Gastroesophageal sphincter (tissue), 4 donors: ENCODE measurements at regions not wholly inside any gene's neighbourhood (a gene's known extent, or its start where the extent isn't known, plus 50 kb on each side); places are given as distances from the start of the nearest gene placed in this dataset.
A peak's percentile ranks its signal among the peaks of the same experiment; 100 is the strongest.

Experiments used
- ATAC-seq: fragments of 150-250 bp; one replicate; pipeline ENCODE4 v1.9.1; 2016; ENCODE audit warnings: mild to moderate bottlenecking, moderate library complexity
- H3K27ac ChIP-seq, 4 donors: fragments of 200-600 bp; sonication (generic) in 3 of 4; 1 replicate in 3 of 4; 2 replicates in 1 of 4; pipeline ENCODE4 v1.5.1; 2016 to 2019
- H3K27me3 ChIP-seq: fragments of 200-600 bp; sonication (generic); one replicate; pipeline ENCODE4 v1.5.1; 2019
- H3K36me3 ChIP-seq, 2 donors: fragments of 200-600 bp; sonication (generic); one replicate each; pipeline ENCODE4 v1.5.1; 2019; ENCODE audit warnings: control low read depth in 1 of 2
- H3K4me1 ChIP-seq, 3 donors: fragments of 200-600 bp; sonication (generic); 1 replicate in 2 of 3; 2 replicates in 1 of 3; pipeline ENCODE4 v1.5.1; 2016 to 2019; ENCODE audit warnings: control low read depth in 2 of 3
- H3K4me3 ChIP-seq, 2 donors: fragments of 200-600 bp; sonication (generic); one replicate each; pipeline ENCODE4 v1.5.1; 2019; ENCODE audit warnings: mild to moderate bottlenecking in 1 of 2, moderate library complexity in 1 of 2
- H3K9me3 ChIP-seq, 3 donors: fragments of 200-600 bp; sonication (generic); one replicate each; pipeline ENCODE4 v1.5.1; 2017 to 2019; ENCODE audit warnings: control low read depth in 2 of 3
- EP300 ChIP-seq: sonication (generic); formaldehyde crosslinking; IDR thresholded peaks from one replicate; pipeline ENCODE4 v1.6.1; 2017; ENCODE audit warnings: antibody characterized with exemption, mild to moderate bottlenecking
- POLR2A ChIP-seq, 2 donors: fragments of 450-650 bp; IDR thresholded peaks; one replicate each; pipeline ENCODE4 v1.6.1; 2017; ENCODE audit warnings: antibody characterized with exemption in 2 of 2, mild to moderate bottlenecking in 2 of 2, moderate library complexity in 1 of 2
- POLR2AphosphoS5 ChIP-seq: sonication (generic); formaldehyde crosslinking; IDR thresholded peaks from one replicate; pipeline ENCODE4 v1.6.1; 2017; ENCODE audit warnings: antibody characterized with exemption
- WGBS, 2 donors: methylation state at CpG; one replicate each; pipeline ENCODE4 v1.1.5; 2018; ENCODE audit warnings: low coverage in 1 of 2; 5-methylcytosine and 5-hydroxymethylcytosine counted together
- TF ChIP-seq, protein P1 (sequence below), 4 experiments: fragments of 200-600 bp in 2 of 4; fragments of 450-650 bp in 2 of 4; sonication (generic) in 1 of 4; IDR thresholded peaks; one replicate each; pipeline ENCODE4 v1.5.1; 2017 to 2019; ENCODE audit warnings: antibody characterized with exemption in 4 of 4, mild to moderate bottlenecking in 2 of 4, moderate library complexity in 2 of 4

DNA sequence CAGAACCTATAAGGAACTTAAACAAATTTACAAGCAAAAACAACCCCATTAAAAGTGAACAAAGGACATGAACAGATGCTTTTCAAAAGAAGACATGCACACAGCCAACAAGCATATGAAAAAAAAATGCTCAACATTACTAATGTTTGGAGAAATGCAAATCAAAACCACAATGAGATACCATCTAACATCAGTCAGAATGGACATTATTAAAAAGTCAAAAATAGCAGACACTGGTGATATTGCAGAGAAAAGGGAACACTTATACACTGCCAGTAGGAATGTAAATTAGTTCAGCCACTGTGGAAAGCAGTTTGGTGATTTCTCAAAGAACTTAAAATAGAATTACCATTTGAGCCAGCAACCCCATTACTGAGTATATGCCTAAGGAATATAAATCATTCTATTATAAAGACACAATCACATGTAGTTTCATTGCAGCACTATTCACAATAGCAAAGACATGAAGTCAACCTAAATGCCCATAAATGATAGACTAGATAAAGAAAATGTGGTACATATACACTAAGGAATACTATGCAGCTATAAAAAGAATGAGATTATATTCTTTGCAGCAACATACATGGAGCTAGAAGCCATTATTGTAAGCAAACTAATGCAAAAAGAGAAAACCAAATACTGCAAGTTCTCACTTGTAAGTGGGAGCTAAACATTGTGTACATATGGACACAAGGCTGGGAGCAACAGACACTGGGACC is 1509.4 kb downstream of the TECRL start:
- Histone ChIP-seq H3K36me3 (no peaks in the 10 kb centered on the region), H3K27me3 (no peaks in the 10 kb centered on the region), H3K9me3 (no peaks in the 10 kb centered on the region), H3K27ac (no peak overlapping the region), H3K4me3 (no peak overlapping the region), H3K4me1 (no peaks in the 10 kb centered on the region)
- no peak for ATAC-seq
- TF ChIP-seq POLR2A (IDR thresholded peaks at IDR 0.05) (no peak), EP300 (no peak), POLR2AphosphoS5 (no peak)
- TF ChIP-seq, protein P1, sequence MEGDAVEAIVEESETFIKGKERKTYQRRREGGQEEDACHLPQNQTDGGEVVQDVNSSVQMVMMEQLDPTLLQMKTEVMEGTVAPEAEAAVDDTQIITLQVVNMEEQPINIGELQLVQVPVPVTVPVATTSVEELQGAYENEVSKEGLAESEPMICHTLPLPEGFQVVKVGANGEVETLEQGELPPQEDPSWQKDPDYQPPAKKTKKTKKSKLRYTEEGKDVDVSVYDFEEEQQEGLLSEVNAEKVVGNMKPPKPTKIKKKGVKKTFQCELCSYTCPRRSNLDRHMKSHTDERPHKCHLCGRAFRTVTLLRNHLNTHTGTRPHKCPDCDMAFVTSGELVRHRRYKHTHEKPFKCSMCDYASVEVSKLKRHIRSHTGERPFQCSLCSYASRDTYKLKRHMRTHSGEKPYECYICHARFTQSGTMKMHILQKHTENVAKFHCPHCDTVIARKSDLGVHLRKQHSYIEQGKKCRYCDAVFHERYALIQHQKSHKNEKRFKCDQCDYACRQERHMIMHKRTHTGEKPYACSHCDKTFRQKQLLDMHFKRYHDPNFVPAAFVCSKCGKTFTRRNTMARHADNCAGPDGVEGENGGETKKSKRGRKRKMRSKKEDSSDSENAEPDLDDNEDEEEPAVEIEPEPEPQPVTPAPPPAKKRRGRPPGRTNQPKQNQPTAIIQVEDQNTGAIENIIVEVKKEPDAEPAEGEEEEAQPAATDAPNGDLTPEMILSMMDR (IDR thresholded peaks at IDR 0.05): no peak

GRCh38 chr4:62898115-62898514 is 1511.1 kb downstream of the TECRL start:
- Histone ChIP-seq H3K4me3 (no peak overlapping the region), H3K27ac (no peak overlapping the region), H3K27me3 (no peaks in the 10 kb centered on the region), H3K36me3 (no peaks in the 10 kb centered on the region), H3K4me1 (no peaks in the 10 kb centered on the region), H3K9me3 (no peaks in the 10 kb centered on the region)
- WGBS, 2 donors: 87% methylated on average over 3 of the region's 5 CpGs; no CpG with 5 or more reads in 1 of the 2 donors
- TF ChIP-seq, protein P1 (IDR thresholded peaks at IDR 0.05): no peak
- TF ChIP-seq POLR2AphosphoS5: no peak
- peak; percentile 22 for ATAC-seq

GRCh38 chr4:62896721-62897120 is 1512.5 kb downstream of the TECRL start:
- ATAC-seq: no peak
- Histone ChIP-seq H3K27me3 (no peaks in the 10 kb centered on the region), H3K27ac (no peak overlapping the region), H3K9me3 (no peaks in the 10 kb centered on the region), H3K4me3 (no peak overlapping the region), H3K36me3 (no peaks in the 10 kb centered on the region), H3K4me1 (no peaks in the 10 kb centered on the region)
- no CpG with 5 or more reads among the region's 3 CpGs for WGBS, 2 donors
- TF ChIP-seq, protein P1 (IDR thresholded peaks at IDR 0.05): no peak
- TF ChIP-seq POLR2AphosphoS5 (no peak), POLR2A (IDR thresholded peaks at IDR 0.05) (no peak), EP300 (no peak)

DNA sequence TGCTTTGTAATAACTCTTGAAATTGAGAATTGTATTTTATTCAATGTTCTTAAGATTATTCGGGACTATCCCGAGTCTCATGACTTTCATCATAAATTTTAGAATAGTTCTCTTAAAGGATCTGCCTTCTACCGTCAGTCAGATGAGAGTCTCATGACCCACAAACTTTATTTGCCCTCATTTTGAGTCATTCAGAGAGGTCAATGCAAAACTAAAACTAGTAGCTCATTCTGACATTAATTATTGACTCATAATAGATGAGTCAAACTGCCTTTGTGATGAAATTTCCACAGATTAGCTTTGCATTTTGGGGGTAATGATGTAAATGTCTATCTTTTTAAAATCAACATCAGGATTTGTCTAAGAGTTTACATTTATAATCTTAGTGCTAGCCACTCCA is 1527.3 kb downstream of the TECRL start:
- WGBS, 2 donors: 67 to 84% methylated on average over 3 of the region's 3 CpGs

GRCh38 chr4:62881210-62881609 is 1528.0 kb downstream of the TECRL start:
- TF ChIP-seq, protein P1 (IDR thresholded peaks at IDR 0.05): no peak
- TF ChIP-seq EP300: no peak
- no peak for TF ChIP-seq POLR2AphosphoS5
- no peak for TF ChIP-seq POLR2A (IDR thresholded peaks at IDR 0.05)
- H3K27me3 ChIP-seq: no peaks in the 10 kb centered on the region
- no peaks in the 10 kb centered on the region for H3K36me3 ChIP-seq
- no peaks in the 10 kb centered on the region for H3K4me1 ChIP-seq
- H3K4me3 ChIP-seq: no peak overlapping the region
- H3K9me3 ChIP-seq: no peaks in the 10 kb centered on the region
- ATAC-seq: no peak
- no peak overlapping the region for H3K27ac ChIP-seq
- WGBS, 2 donors: 100% methylated on average over 2 of the region's 2 CpGs

More for the DNA sequence above, 1527.3 kb downstream of the TECRL start:
- Histone ChIP-seq H3K4me1 (no peaks in the 10 kb centered on the region), H3K27me3 (no peaks in the 10 kb centered on the region), H3K36me3 (no peaks in the 10 kb centered on the region), H3K27ac (no peak overlapping the region), H3K4me3 (no peak overlapping the region), H3K9me3 (no peaks in the 10 kb centered on the region)
- TF ChIP-seq POLR2A (IDR thresholded peaks at IDR 0.05) (no peak), EP300 (no peak), POLR2AphosphoS5 (no peak)
- TF ChIP-seq, protein P1 (IDR thresholded peaks at IDR 0.05): no peak
- ATAC-seq: no peak
